Neuronal stem cell (in vitro differentiated cells): ENCODE measurements at regions not wholly inside any gene's neighbourhood (a gene's known extent, or its start where the extent isn't known, plus 50 kb on each side); places are given as distances from the start of the nearest gene placed in this dataset.

Experiments
- DNase-seq: peaks from one replicate; pipeline ENCODE4 v3.0.0-alpha.2; 2013; ENCODE audit warnings: low spot score
- H2AFZ ChIP-seq: one replicate; pipeline ENCODE4 v1.6.1; 2013; ENCODE audit warnings: mild to moderate bottlenecking, low read length, inconsistent platforms
- H2AK5ac ChIP-seq: 2 replicates; pipeline ENCODE4 v1.6.1; 2013; ENCODE audit warnings: low read depth, mild to moderate bottlenecking, inconsistent platforms, low read length, moderate library complexity, mixed read lengths
- H2BK120ac ChIP-seq: 2 replicates; pipeline ENCODE4 v1.6.1; 2013; ENCODE audit warnings: low read depth, mild to moderate bottlenecking, inconsistent platforms, low read length, moderate library complexity, mixed read lengths
- H2BK12ac ChIP-seq: one replicate; pipeline ENCODE4 v1.6.1; 2013; ENCODE audit warnings: low read length, inconsistent platforms
- H2BK15ac ChIP-seq: 2 replicates; pipeline ENCODE4 v1.6.1; 2013; ENCODE audit warnings: mild to moderate bottlenecking, low read length, inconsistent platforms, mixed read lengths
- H2BK5ac ChIP-seq: one replicate; pipeline ENCODE4 v1.6.1; 2013; ENCODE audit warnings: inconsistent platforms, mild to moderate bottlenecking, low read length, moderate library complexity
- H3K14ac ChIP-seq: one replicate; pipeline ENCODE4 v1.6.1; 2013; ENCODE audit warnings: low read length, inconsistent platforms
- H3K18ac ChIP-seq: 2 replicates; pipeline ENCODE4 v1.6.1; 2013; ENCODE audit warnings: low read length, inconsistent platforms
- H3K23ac ChIP-seq: 2 replicates; pipeline ENCODE4 v1.6.1; 2013; ENCODE audit warnings: low read depth, mild to moderate bottlenecking, mixed read lengths, low read length, inconsistent platforms; ENCODE audit not compliant: poor library complexity
- H3K27ac ChIP-seq: replicated peaks from 3 replicates; pipeline ENCODE4 v1.5.1; 2013; ENCODE audit warnings: low read length, inconsistent platforms
- H3K27me3 ChIP-seq, 3 experiments: 2 replicates each; pipeline ENCODE4 v1.6.1; 2013; ENCODE audit warnings: low read length in 3 of 3, mild to moderate bottlenecking in 2 of 3, inconsistent platforms in 1 of 3, low read depth in 1 of 3, mixed read lengths in 1 of 3, moderate library complexity in 1 of 3; ENCODE audit not compliant: control insufficient read depth in 3 of 3, insufficient read depth in 3 of 3
- H3K36me3 ChIP-seq, 2 donors: replicated peaks in 1 of 2; 2 replicates each; pipeline ENCODE4 v1.6.1; 2013; ENCODE audit warnings: low read length in 2 of 2; ENCODE audit not compliant: control insufficient read depth in 2 of 2, insufficient read depth in 2 of 2
- H3K4ac ChIP-seq: 2 replicates; pipeline ENCODE4 v1.6.1; 2013; ENCODE audit warnings: inconsistent platforms, mild to moderate bottlenecking, low read length, moderate library complexity
- H3K4me1 ChIP-seq, 2 donors: 1 replicate in 1 of 2; 2 replicates in 1 of 2; pipeline ENCODE4 v1.6.1; 2013; ENCODE audit warnings: low read length in 2 of 2, low read depth in 1 of 2; ENCODE audit not compliant: control insufficient read depth in 2 of 2, insufficient read depth in 1 of 2
- H3K4me2 ChIP-seq: one replicate; pipeline ENCODE4 v1.6.1; 2013; ENCODE audit warnings: mild to moderate bottlenecking, low read length, inconsistent platforms; ENCODE audit not compliant: insufficient read depth, poor library complexity, severe bottlenecking
- H3K4me3 ChIP-seq, 2 donors: 2 replicates each; pipeline ENCODE4 v1.5.1; 2013; ENCODE audit warnings: low read length in 2 of 2, mild to moderate bottlenecking in 2 of 2, inconsistent platforms in 1 of 2, moderate library complexity in 1 of 2
- H3K79me1 ChIP-seq: one replicate; pipeline ENCODE4 v1.6.1; 2013; ENCODE audit warnings: low read depth, mild to moderate bottlenecking, inconsistent platforms, low read length, moderate library complexity
- H3K9ac ChIP-seq: one replicate; pipeline ENCODE4 v1.6.1; 2013; ENCODE audit warnings: mild to moderate bottlenecking, low read depth, low read length, inconsistent platforms; ENCODE audit not compliant: poor library complexity
- H3K9me3 ChIP-seq, 2 donors: replicated peaks in 1 of 2; 2 replicates each; pipeline versions ENCODE3 to v1.6.1; 2013; ENCODE audit warnings: low read length in 2 of 2, mild to moderate bottlenecking in 2 of 2, inconsistent platforms in 1 of 2, low read depth in 1 of 2, mixed read lengths in 1 of 2, moderate library complexity in 1 of 2; ENCODE audit not compliant: control insufficient read depth in 2 of 2, insufficient read depth in 1 of 2
- H4K8ac ChIP-seq: one replicate; pipeline ENCODE4 v1.6.1; 2013; ENCODE audit warnings: low read depth, mild to moderate bottlenecking, inconsistent platforms, low read length, moderate library complexity
- H4K91ac ChIP-seq: one replicate; pipeline ENCODE4 v1.6.1; 2013; ENCODE audit warnings: low read length, low read depth, mild to moderate bottlenecking, inconsistent platforms; ENCODE audit not compliant: poor library complexity
- WGBS, 2 donors: extraction: QIAGEN DNeasy Blood & Tissue Kit; methylation state at CpG; one replicate each; pipeline ENCODE4 v1.1.7; 2013; ENCODE audit warnings: missing lambda C conversion rate in 2 of 2, mixed read lengths in 1 of 2; ENCODE audit not compliant: insufficient read length in 2 of 2, insufficient replicate concordance in 1 of 2; ENCODE audit errors: extremely low coverage in 2 of 2; 5-methylcytosine and 5-hydroxymethylcytosine counted together

- Histone ChIP-seq H4K91ac (no peak overlapping the region), H3K27ac (no peak overlapping the region), H4K8ac (no peak overlapping the region), H3K9ac (no peak overlapping the region), H2BK12ac (no peak overlapping the region), H2AFZ (no peak overlapping the region), H2BK5ac (no peak overlapping the region), H3K14ac (no peak overlapping the region), H2BK120ac (no peak overlapping the region), H3K36me3 (no peaks in the 10 kb centered on the region), H3K4me3 (no peak overlapping the region), H2BK15ac (no peak overlapping the region), H2AK5ac (no peak overlapping the region), H3K9me3 (no peaks in the 10 kb centered on the region), H3K18ac (no peak overlapping the region), H3K27me3 (no peaks in the 10 kb centered on the region), H3K4me2 (no peak overlapping the region), H3K79me1 (no peaks in the 10 kb centered on the region), H3K4me1 (no peaks in the 10 kb centered on the region), H3K23ac (no peak overlapping the region), H3K4ac (no peak overlapping the region)
- no peak for DNase-seq
- WGBS, 2 donors = no CpG with 5 or more reads among the region's 2 CpGs
Measured at GRCh38 chr5:96143450-96143849, 181.8 kb upstream of the ELL2 start.

GRCh38 chr5:96142786-96143434, 181.3 kb upstream of the ELL2 start:
- no peak for DNase-seq
- H4K91ac ChIP-seq = no peak overlapping the region
- no peak overlapping the region for H2BK5ac ChIP-seq
- H3K4me1 ChIP-seq = no peaks in the 10 kb centered on the region
- H3K9ac ChIP-seq = no peak overlapping the region
- H3K4me3 ChIP-seq = no peak overlapping the region
- no peaks in the 10 kb centered on the region for H3K27me3 ChIP-seq
- no CpG with 5 or more reads among the region's 3 CpGs for WGBS, 2 donors
- no peaks in the 10 kb centered on the region for H3K36me3 ChIP-seq
- no peak overlapping the region for H2BK12ac ChIP-seq
- no peak overlapping the region for H2AFZ ChIP-seq
- H3K9me3 ChIP-seq = no peaks in the 10 kb centered on the region
- H2BK15ac ChIP-seq = no peak overlapping the region
- no peak overlapping the region for H4K8ac ChIP-seq
- H3K23ac ChIP-seq = no peak overlapping the region
- no peak overlapping the region for H3K18ac ChIP-seq
- no peak overlapping the region for H3K4me2 ChIP-seq
- no peak overlapping the region for H3K27ac ChIP-seq
- no peak overlapping the region for H3K14ac ChIP-seq
- H2AK5ac ChIP-seq = no peak overlapping the region
- H2BK120ac ChIP-seq = no peak overlapping the region
- no peaks in the 10 kb centered on the region for H3K79me1 ChIP-seq
- H3K4ac ChIP-seq = no peak overlapping the region

- no peak overlapping the region for H3K23ac ChIP-seq
- H3K27me3 ChIP-seq = no peaks in the 10 kb centered on the region
- H2BK12ac ChIP-seq = no peak overlapping the region
- H3K14ac ChIP-seq = no peak overlapping the region
- H3K4me1 ChIP-seq = no peaks in the 10 kb centered on the region
- no peak overlapping the region for H3K4me3 ChIP-seq
- H2BK5ac ChIP-seq = no peak overlapping the region
- no peak overlapping the region for H2AK5ac ChIP-seq
- no peak overlapping the region for H3K4ac ChIP-seq
- H2BK15ac ChIP-seq = no peak overlapping the region
- no peak overlapping the region for H3K18ac ChIP-seq
- H2BK120ac ChIP-seq = no peak overlapping the region
- H3K4me2 ChIP-seq = no peak overlapping the region
- no peak for DNase-seq
- H3K36me3 ChIP-seq = no peaks in the 10 kb centered on the region
- no peak overlapping the region for H2AFZ ChIP-seq
- H3K79me1 ChIP-seq = no peaks in the 10 kb centered on the region
- no peak overlapping the region for H4K8ac ChIP-seq
- WGBS, 2 donors = no CpG with 5 or more reads among the region's 5 CpGs
- H4K91ac ChIP-seq = no peak overlapping the region
- no peaks in the 10 kb centered on the region for H3K9me3 ChIP-seq
- H3K9ac ChIP-seq = no peak overlapping the region
- no peak overlapping the region for H3K27ac ChIP-seq
Measured at GRCh38 chr5:96142184-96142781, 180.6 kb upstream of the ELL2 start.

- H2AFZ ChIP-seq = no peak overlapping the region
- DNase-seq = no peak
Measured at GRCh38 chr5:96141749-96142148, 180.1 kb upstream of the ELL2 start.

More at GRCh38 chr5:96141749-96142148, 180.1 kb upstream of the ELL2 start:
- Histone ChIP-seq H3K9me3 (no peaks in the 10 kb centered on the region), H2BK15ac (no peak overlapping the region), H3K27me3 (no peaks in the 10 kb centered on the region), H3K36me3 (no peaks in the 10 kb centered on the region), H2BK120ac (no peak overlapping the region), H3K23ac (no peak overlapping the region), H4K8ac (no peak overlapping the region), H3K79me1 (no peaks in the 10 kb centered on the region), H3K9ac (no peak overlapping the region), H3K4me2 (no peak overlapping the region), H3K27ac (no peak overlapping the region), H2BK5ac (no peak overlapping the region), H3K18ac (no peak overlapping the region), H2AK5ac (no peak overlapping the region), H2BK12ac (no peak overlapping the region), H3K4me3 (no peak overlapping the region), H3K14ac (no peak overlapping the region), H3K4me1 (no peaks in the 10 kb centered on the region), H3K4ac (no peak overlapping the region), H4K91ac (no peak overlapping the region)
- no CpG with 5 or more reads among the region's 4 CpGs for WGBS, 2 donors
